Stomach (tissue), 4 donors: ENCODE measurements at regions not wholly inside any gene's neighbourhood (a gene's known extent, or its start where the extent isn't known, plus 50 kb on each side); places are given as distances from the start of the nearest gene placed in this dataset.

Experiments
- EP300 ChIP-seq: sonication (generic); formaldehyde crosslinking; IDR thresholded peaks from one replicate; pipeline ENCODE4 v1.6.1; 2017; ENCODE audit warnings: antibody characterized with exemption
- POLR2A ChIP-seq, 4 donors: fragments of 450-650 bp; IDR thresholded peaks; one replicate each; pipeline ENCODE4 v1.6.1; 2016; ENCODE audit warnings: antibody characterized with exemption in 4 of 4, control low read depth in 2 of 4, mild to moderate bottlenecking in 1 of 4, moderate library complexity in 1 of 4
- POLR2AphosphoS5 ChIP-seq, 3 donors: sonication (generic); formaldehyde crosslinking; IDR thresholded peaks; one replicate each; pipeline ENCODE4 v1.6.1; 2016; ENCODE audit warnings: antibody characterized with exemption in 3 of 3
- TF ChIP-seq, protein P1 (sequence below), 7 experiments: fragments of 450-650 bp in 4 of 7; fragments of 200-600 bp in 3 of 7; sonication (generic) in 3 of 7; IDR thresholded peaks; one replicate each; pipeline ENCODE4 v1.5.1; 2016 to 2019; ENCODE audit warnings: antibody characterized with exemption in 7 of 7, control low read depth in 2 of 7, mild to moderate bottlenecking in 1 of 7

DNA sequence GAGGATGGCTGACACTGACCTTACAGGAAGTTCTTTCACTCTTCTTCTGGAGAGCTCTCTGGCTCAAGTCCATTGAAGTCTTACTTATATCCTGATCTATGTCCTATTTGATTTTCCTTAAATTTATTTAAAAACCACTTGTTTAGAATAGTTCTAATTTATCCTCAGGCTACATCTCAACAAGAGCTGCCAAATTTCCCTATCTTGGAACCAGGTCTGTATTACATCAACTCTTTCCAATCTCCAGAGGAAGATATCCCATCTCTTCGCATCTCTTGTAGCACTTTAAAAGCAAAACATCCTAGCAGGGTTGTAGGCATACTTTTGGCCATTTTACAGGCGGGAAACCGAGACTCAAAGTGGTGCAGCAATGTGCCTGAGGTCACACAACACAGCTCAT, 290.5 kb upstream of the TEX13C start:
- TF ChIP-seq, protein P1, sequence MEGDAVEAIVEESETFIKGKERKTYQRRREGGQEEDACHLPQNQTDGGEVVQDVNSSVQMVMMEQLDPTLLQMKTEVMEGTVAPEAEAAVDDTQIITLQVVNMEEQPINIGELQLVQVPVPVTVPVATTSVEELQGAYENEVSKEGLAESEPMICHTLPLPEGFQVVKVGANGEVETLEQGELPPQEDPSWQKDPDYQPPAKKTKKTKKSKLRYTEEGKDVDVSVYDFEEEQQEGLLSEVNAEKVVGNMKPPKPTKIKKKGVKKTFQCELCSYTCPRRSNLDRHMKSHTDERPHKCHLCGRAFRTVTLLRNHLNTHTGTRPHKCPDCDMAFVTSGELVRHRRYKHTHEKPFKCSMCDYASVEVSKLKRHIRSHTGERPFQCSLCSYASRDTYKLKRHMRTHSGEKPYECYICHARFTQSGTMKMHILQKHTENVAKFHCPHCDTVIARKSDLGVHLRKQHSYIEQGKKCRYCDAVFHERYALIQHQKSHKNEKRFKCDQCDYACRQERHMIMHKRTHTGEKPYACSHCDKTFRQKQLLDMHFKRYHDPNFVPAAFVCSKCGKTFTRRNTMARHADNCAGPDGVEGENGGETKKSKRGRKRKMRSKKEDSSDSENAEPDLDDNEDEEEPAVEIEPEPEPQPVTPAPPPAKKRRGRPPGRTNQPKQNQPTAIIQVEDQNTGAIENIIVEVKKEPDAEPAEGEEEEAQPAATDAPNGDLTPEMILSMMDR (IDR thresholded peaks at IDR 0.05) = no peak
- no peak for TF ChIP-seq POLR2A (IDR thresholded peaks at IDR 0.05)
- TF ChIP-seq EP300 = no peak
- TF ChIP-seq POLR2AphosphoS5 (IDR thresholded peaks at IDR 0.05) = no peak
